WTC11 (cell line): ENCODE measurements at regions not wholly inside any gene's neighbourhood (a gene's known extent, or its start where the extent isn't known, plus 50 kb on each side); places are given as distances from the start of the nearest gene placed in this dataset.

Source experiments
- ELF4 ChIP-seq: sonication (generic); formaldehyde crosslinking; IDR thresholded peaks from 2 replicates; pipeline ENCODE4 v1.8.1; 2022; ENCODE audit warnings: low read depth, mild to moderate bottlenecking, moderate library complexity, missing genetic modification reagents
- ESRRA ChIP-seq: sonication (generic); formaldehyde crosslinking; IDR thresholded peaks from 2 replicates; pipeline ENCODE4 v1.8.1; 2022; ENCODE audit warnings: mild to moderate bottlenecking, missing genetic modification reagents, borderline replicate concordance
- ETV6 ChIP-seq: sonication (generic); formaldehyde crosslinking; IDR thresholded peaks from 2 replicates; pipeline ENCODE4 v1.8.1; 2022; ENCODE audit warnings: mild to moderate bottlenecking, missing genetic modification reagents
- GABPB1 ChIP-seq: sonication (generic); formaldehyde crosslinking; IDR thresholded peaks from 2 replicates; pipeline ENCODE4 v1.8.1; 2023; ENCODE audit warnings: mild to moderate bottlenecking, missing genetic modification reagents
- MXD4 ChIP-seq: fragments of 250-450 bp; sonication (Bioruptor Pico); IDR thresholded peaks from 2 replicates; pipeline ENCODE4 v1.8.0; 2021; ENCODE audit warnings: mild to moderate bottlenecking, moderate library complexity, borderline replicate concordance
- NFE2L1 ChIP-seq: sonication (generic); formaldehyde crosslinking; IDR thresholded peaks from 2 replicates; pipeline ENCODE4 v1.8.1; 2023; ENCODE audit warnings: missing genetic modification reagents
- SP1 ChIP-seq: sonication (generic); formaldehyde crosslinking; conservative IDR thresholded peaks from 2 replicates; pipeline ENCODE4 v1.8.1; 2022; ENCODE audit warnings: missing genetic modification reagents
- TEAD4 ChIP-seq: sonication (generic); formaldehyde crosslinking; IDR thresholded peaks from 2 replicates; pipeline ENCODE4 v1.8.0; 2022; ENCODE audit warnings: mild to moderate bottlenecking, missing genetic modification reagents
- TF ChIP-seq, protein P1 (sequence below): sonication (generic); formaldehyde crosslinking; IDR thresholded peaks from 2 replicates; pipeline ENCODE4 v1.8.0; 2023; ENCODE audit warnings: missing genetic modification reagents, mild to moderate bottlenecking, borderline replicate concordance
- TF ChIP-seq, protein P2 (sequence below): fragments of 200-600 bp; IDR thresholded peaks from 2 replicates; pipeline ENCODE4 v1.8.0; 2022; ENCODE audit warnings: antibody characterized with exemption
- TF ChIP-seq, protein P3 (sequence below): sonication (generic); formaldehyde crosslinking; IDR thresholded peaks from 2 replicates; pipeline ENCODE4 v1.8.1; 2023; ENCODE audit warnings: mild to moderate bottlenecking, moderate library complexity, missing genetic modification reagents
- TF ChIP-seq, protein P4 (sequence below): sonication (generic); formaldehyde crosslinking; IDR thresholded peaks from 2 replicates; pipeline ENCODE4 v1.8.1; 2023; ENCODE audit warnings: mild to moderate bottlenecking, missing genetic modification reagents, borderline replicate concordance
- TF ChIP-seq, protein P5 (sequence below): sonication (generic); formaldehyde crosslinking; IDR thresholded peaks from 2 replicates; pipeline ENCODE4 v1.8.1; 2022; ENCODE audit warnings: mild to moderate bottlenecking, moderate library complexity, missing genetic modification reagents
- TF ChIP-seq, protein P6 (sequence below): sonication (generic); formaldehyde crosslinking; IDR thresholded peaks from 2 replicates; pipeline ENCODE4 v1.8.0; 2022; ENCODE audit warnings: mild to moderate bottlenecking, missing genetic modification reagents

DNA sequence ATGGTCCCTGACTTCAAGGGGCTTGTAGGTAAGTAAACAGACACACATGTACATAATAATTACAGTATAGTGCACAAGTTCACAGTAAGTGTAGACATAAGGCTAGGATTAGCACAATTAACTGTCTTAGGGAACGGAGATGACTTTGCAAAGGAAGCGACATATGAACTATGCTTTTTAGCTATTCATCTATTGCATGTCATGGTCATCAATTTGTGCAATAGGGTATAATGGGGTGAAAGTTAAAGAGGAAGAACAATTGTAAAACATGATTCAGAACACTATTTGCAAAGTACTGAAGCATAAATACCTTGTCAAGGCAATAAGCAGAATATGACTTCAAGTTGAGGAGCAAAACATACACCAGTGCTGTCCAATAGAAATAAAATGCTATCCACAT, 112.3 kb upstream of the SLC8A1 start:
- TF ChIP-seq, protein P1, sequence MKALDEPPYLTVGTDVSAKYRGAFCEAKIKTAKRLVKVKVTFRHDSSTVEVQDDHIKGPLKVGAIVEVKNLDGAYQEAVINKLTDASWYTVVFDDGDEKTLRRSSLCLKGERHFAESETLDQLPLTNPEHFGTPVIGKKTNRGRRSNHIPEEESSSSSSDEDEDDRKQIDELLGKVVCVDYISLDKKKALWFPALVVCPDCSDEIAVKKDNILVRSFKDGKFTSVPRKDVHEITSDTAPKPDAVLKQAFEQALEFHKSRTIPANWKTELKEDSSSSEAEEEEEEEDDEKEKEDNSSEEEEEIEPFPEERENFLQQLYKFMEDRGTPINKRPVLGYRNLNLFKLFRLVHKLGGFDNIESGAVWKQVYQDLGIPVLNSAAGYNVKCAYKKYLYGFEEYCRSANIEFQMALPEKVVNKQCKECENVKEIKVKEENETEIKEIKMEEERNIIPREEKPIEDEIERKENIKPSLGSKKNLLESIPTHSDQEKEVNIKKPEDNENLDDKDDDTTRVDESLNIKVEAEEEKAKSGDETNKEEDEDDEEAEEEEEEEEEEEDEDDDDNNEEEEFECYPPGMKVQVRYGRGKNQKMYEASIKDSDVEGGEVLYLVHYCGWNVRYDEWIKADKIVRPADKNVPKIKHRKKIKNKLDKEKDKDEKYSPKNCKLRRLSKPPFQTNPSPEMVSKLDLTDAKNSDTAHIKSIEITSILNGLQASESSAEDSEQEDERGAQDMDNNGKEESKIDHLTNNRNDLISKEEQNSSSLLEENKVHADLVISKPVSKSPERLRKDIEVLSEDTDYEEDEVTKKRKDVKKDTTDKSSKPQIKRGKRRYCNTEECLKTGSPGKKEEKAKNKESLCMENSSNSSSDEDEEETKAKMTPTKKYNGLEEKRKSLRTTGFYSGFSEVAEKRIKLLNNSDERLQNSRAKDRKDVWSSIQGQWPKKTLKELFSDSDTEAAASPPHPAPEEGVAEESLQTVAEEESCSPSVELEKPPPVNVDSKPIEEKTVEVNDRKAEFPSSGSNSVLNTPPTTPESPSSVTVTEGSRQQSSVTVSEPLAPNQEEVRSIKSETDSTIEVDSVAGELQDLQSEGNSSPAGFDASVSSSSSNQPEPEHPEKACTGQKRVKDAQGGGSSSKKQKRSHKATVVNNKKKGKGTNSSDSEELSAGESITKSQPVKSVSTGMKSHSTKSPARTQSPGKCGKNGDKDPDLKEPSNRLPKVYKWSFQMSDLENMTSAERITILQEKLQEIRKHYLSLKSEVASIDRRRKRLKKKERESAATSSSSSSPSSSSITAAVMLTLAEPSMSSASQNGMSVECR (CRISPR knock-in tag): no peak
- TF ChIP-seq ESRRA: no peak
- TF ChIP-seq, protein P2, sequence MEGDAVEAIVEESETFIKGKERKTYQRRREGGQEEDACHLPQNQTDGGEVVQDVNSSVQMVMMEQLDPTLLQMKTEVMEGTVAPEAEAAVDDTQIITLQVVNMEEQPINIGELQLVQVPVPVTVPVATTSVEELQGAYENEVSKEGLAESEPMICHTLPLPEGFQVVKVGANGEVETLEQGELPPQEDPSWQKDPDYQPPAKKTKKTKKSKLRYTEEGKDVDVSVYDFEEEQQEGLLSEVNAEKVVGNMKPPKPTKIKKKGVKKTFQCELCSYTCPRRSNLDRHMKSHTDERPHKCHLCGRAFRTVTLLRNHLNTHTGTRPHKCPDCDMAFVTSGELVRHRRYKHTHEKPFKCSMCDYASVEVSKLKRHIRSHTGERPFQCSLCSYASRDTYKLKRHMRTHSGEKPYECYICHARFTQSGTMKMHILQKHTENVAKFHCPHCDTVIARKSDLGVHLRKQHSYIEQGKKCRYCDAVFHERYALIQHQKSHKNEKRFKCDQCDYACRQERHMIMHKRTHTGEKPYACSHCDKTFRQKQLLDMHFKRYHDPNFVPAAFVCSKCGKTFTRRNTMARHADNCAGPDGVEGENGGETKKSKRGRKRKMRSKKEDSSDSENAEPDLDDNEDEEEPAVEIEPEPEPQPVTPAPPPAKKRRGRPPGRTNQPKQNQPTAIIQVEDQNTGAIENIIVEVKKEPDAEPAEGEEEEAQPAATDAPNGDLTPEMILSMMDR: no peak
- TF ChIP-seq, protein P3, sequence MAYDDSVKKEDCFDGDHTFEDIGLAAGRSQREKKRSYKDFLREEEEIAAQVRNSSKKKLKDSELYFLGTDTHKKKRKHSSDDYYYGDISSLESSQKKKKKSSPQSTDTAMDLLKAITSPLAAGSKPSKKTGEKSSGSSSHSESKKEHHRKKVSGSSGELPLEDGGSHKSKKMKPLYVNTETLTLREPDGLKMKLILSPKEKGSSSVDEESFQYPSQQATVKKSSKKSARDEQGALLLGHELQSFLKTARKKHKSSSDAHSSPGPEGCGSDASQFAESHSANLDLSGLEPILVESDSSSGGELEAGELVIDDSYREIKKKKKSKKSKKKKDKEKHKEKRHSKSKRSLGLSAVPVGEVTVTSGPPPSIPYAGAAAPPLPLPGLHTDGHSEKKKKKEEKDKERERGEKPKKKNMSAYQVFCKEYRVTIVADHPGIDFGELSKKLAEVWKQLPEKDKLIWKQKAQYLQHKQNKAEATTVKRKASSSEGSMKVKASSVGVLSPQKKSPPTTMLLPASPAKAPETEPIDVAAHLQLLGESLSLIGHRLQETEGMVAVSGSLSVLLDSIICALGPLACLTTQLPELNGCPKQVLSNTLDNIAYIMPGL (CRISPR knock-in tag): no peak
- TF ChIP-seq, protein P4, sequence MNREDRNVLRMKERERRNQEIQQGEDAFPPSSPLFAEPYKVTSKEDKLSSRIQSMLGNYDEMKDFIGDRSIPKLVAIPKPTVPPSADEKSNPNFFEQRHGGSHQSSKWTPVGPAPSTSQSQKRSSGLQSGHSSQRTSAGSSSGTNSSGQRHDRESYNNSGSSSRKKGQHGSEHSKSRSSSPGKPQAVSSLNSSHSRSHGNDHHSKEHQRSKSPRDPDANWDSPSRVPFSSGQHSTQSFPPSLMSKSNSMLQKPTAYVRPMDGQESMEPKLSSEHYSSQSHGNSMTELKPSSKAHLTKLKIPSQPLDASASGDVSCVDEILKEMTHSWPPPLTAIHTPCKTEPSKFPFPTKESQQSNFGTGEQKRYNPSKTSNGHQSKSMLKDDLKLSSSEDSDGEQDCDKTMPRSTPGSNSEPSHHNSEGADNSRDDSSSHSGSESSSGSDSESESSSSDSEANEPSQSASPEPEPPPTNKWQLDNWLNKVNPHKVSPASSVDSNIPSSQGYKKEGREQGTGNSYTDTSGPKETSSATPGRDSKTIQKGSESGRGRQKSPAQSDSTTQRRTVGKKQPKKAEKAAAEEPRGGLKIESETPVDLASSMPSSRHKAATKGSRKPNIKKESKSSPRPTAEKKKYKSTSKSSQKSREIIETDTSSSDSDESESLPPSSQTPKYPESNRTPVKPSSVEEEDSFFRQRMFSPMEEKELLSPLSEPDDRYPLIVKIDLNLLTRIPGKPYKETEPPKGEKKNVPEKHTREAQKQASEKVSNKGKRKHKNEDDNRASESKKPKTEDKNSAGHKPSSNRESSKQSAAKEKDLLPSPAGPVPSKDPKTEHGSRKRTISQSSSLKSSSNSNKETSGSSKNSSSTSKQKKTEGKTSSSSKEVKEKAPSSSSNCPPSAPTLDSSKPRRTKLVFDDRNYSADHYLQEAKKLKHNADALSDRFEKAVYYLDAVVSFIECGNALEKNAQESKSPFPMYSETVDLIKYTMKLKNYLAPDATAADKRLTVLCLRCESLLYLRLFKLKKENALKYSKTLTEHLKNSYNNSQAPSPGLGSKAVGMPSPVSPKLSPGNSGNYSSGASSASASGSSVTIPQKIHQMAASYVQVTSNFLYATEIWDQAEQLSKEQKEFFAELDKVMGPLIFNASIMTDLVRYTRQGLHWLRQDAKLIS (CRISPR knock-in tag): no peak
- TF ChIP-seq GABPB1 (CRISPR knock-in tag): no peak
- TF ChIP-seq ELF4 (CRISPR knock-in tag): no peak
- no peak for TF ChIP-seq TEAD4
- no peak for TF ChIP-seq SP1 (CRISPR knock-in tag)
- no peak for TF ChIP-seq MXD4 (CRISPR knock-in tag)
- TF ChIP-seq NFE2L1 (CRISPR knock-in tag): no peak
- TF ChIP-seq, protein P5, sequence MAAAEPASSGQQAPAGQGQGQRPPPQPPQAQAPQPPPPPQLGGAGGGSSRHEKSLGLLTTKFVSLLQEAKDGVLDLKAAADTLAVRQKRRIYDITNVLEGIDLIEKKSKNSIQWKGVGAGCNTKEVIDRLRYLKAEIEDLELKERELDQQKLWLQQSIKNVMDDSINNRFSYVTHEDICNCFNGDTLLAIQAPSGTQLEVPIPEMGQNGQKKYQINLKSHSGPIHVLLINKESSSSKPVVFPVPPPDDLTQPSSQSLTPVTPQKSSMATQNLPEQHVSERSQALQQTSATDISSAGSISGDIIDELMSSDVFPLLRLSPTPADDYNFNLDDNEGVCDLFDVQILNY (CRISPR knock-in tag): no peak
- no peak for TF ChIP-seq ETV6
- TF ChIP-seq, protein P6, sequence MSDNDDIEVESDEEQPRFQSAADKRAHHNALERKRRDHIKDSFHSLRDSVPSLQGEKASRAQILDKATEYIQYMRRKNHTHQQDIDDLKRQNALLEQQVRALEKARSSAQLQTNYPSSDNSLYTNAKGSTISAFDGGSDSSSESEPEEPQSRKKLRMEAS (CRISPR knock-in tag): no peak
